Spleen (tissue), 11 donors: ENCODE measurements at regions not wholly inside any gene's neighbourhood (a gene's known extent, or its start where the extent isn't known, plus 50 kb on each side); places are given as distances from the start of the nearest gene placed in this dataset.
"Not testable (repeated sequence)": the region's sequence is repeated elsewhere in the genome, so short reads cannot be mapped to it uniquely, and the experiment has no call there.

Experiments used
- DNase-seq: peaks from one replicate; pipeline ENCODE4 v3.0.0-alpha.2; 2020
- H3K27ac ChIP-seq, 8 donors: fragments of 200-600 bp; sonication (generic) in 7 of 8; 1 replicate in 4 of 8; 2 replicates in 4 of 8; pipeline versions ENCODE4 v1.5.0 to v1.8.0; 2016 to 2021; ENCODE audit warnings: inconsistent platforms in 4 of 8, mild to moderate bottlenecking in 4 of 8, moderate library complexity in 1 of 8
- H3K27me3 ChIP-seq, 7 donors: fragments of 200-600 bp; sonication (generic) in 6 of 7; replicated peaks in 1 of 7; 1 replicate in 4 of 7; 2 replicates in 3 of 7; pipeline versions ENCODE4 v1.5.0 to v1.8.0; 2016 to 2021; ENCODE audit warnings: inconsistent platforms in 3 of 7, mild to moderate bottlenecking in 1 of 7
- H3K36me3 ChIP-seq, 6 donors: fragments of 200-600 bp; sonication (generic) in 5 of 6; 1 replicate in 4 of 6; 2 replicates in 2 of 6; pipeline versions ENCODE4 v1.5.0 to v1.8.0; 2016 to 2021; ENCODE audit warnings: inconsistent platforms in 2 of 6
- H3K4me1 ChIP-seq, 6 donors: fragments of 200-600 bp; sonication (generic) in 5 of 6; 1 replicate in 3 of 6; 2 replicates in 3 of 6; pipeline versions ENCODE4 v1.5.0 to v1.8.0; 2016 to 2021; ENCODE audit warnings: inconsistent platforms in 3 of 6
- H3K4me3 ChIP-seq, 8 donors: fragments of 200-600 bp; sonication (generic) in 7 of 8; 1 replicate in 4 of 8; 2 replicates in 4 of 8; pipeline versions ENCODE4 v1.5.0 to v1.8.0; 2016 to 2021; ENCODE audit warnings: inconsistent platforms in 4 of 8, mild to moderate bottlenecking in 4 of 8, moderate library complexity in 2 of 8
- H3K9me3 ChIP-seq, 8 donors: fragments of 200-600 bp; sonication (generic) in 7 of 8; 1 replicate in 4 of 8; 2 replicates in 4 of 8; pipeline versions ENCODE4 v1.5.0 to v1.8.0; 2016 to 2021; ENCODE audit warnings: inconsistent platforms in 4 of 8
- POLR2A ChIP-seq, 3 donors: fragments of 450-650 bp; IDR thresholded peaks; one replicate each; pipeline ENCODE4 v1.5.1; 2017; ENCODE audit warnings: antibody characterized with exemption in 3 of 3, mild to moderate bottlenecking in 1 of 3
- POLR2AphosphoS5 ChIP-seq, 3 donors: sonication (generic); formaldehyde crosslinking; IDR thresholded peaks; one replicate each; pipeline ENCODE4 v1.5.1; 2017; ENCODE audit warnings: antibody characterized with exemption in 3 of 3
- WGBS, 5 donors: extraction: QIAGEN DNeasy Blood & Tissue Kit in 3 of 5; methylation state at CpG; one replicate each; pipeline versions ENCODE4 v1.1.5 to v1.1.7; 2013 to 2018; 5-methylcytosine and 5-hydroxymethylcytosine counted together
- intact Hi-C: fragments of 100-400 bp; cut with DNase I; formaldehyde crosslinking; loops from one replicate; pipeline ENCODE4 v1.15.0; 2023; ENCODE audit warnings: low total_unique reads
- TF ChIP-seq, protein P1 (sequence below), 11 experiments: fragments of 200-600 bp in 7 of 11; fragments of 450-650 bp in 4 of 11; sonication (generic) in 4 of 11; IDR thresholded peaks in 8 of 11; conservative IDR thresholded peaks in 3 of 11; 1 replicate in 7 of 11; 2 replicates in 4 of 11; pipeline versions ENCODE4 v1.4.0 to v1.8.0; 2016 to 2021; ENCODE audit warnings: antibody characterized with exemption in 11 of 11, inconsistent platforms in 4 of 11, mild to moderate bottlenecking in 1 of 11
- donor health status: healthy with polysubstance abuse.
- donor health status: DM: no; HTN: no; CAD: no; lungs with moderate emphysema.
- donor health status: DM: no; HTN: no; CAD: no.
- donor health status: Bipolar disorder and iron deficiency.
- donor health status: healthy.
- donor health status: DM: no; HTN: no; CAD: no.
- donor health status: DM: yes; HTN: yes; CAD: no.

DNA sequence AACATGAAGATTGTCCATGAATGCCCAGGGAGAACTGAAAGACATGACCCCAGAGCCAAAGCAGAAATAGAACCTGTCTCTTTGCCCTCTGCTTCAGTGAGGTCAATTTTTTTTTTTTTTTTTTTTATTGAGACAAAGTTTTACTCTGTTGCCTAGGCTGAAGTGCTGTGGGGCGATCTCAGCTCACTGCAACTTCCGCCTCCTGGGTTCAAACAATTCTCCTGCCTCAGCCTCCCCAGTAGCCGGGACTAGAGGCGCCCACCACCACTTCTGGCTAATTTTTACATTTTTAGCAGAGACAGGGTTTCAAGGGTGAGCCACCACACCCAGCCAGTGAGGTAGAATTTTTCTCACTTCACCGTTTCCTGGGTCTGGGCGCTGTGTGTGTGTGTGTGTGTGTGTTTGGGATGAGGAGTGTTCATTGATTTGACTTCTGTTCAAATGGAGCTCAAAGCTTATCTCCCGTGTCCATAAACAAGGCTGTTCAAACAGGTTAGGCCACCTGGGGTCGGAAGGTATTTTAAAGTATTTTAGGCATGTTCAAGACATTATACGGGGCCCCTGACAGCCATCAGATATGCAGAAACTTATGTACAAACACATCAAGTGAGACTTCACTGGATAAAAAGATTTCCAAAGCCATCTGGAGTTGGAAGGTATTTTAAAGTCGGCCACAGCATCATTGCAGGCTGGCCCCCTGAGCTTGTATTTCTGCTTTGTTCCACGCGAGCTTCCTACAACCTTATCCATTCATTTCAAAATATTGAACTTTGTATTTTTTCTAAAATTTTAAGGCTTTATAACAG is 93.8 kb downstream of the MAP3K8 start:
- Histone ChIP-seq H3K27me3 (no peaks in the 10 kb centered on the region), H3K4me1 (peaks cover 27 to 96% (median 77%) of the 10 kb centered on the region in 6 donors), H3K36me3 (no peaks in the 10 kb centered on the region), H3K27ac (peak overlapping the region in 7 of 8 donors; percentile 87 to 96 (median 91)), H3K9me3 (no peaks in the 10 kb centered on the region), H3K4me3 (no peak overlapping the region)
- intact Hi-C loops, result loop anchor here (10.0 kb wide), 1 partner anchor 93 kb away; the partner anchor contains the start of gene MAP3K8
- TF ChIP-seq, protein P1, sequence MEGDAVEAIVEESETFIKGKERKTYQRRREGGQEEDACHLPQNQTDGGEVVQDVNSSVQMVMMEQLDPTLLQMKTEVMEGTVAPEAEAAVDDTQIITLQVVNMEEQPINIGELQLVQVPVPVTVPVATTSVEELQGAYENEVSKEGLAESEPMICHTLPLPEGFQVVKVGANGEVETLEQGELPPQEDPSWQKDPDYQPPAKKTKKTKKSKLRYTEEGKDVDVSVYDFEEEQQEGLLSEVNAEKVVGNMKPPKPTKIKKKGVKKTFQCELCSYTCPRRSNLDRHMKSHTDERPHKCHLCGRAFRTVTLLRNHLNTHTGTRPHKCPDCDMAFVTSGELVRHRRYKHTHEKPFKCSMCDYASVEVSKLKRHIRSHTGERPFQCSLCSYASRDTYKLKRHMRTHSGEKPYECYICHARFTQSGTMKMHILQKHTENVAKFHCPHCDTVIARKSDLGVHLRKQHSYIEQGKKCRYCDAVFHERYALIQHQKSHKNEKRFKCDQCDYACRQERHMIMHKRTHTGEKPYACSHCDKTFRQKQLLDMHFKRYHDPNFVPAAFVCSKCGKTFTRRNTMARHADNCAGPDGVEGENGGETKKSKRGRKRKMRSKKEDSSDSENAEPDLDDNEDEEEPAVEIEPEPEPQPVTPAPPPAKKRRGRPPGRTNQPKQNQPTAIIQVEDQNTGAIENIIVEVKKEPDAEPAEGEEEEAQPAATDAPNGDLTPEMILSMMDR (IDR thresholded peaks at IDR 0.05 in 8 of 11, conservative IDR thresholded peaks at IDR 0.05 in 3 of 11), result no peak
- TF ChIP-seq POLR2AphosphoS5 (IDR thresholded peaks at IDR 0.05) (no peak), POLR2A (IDR thresholded peaks at IDR 0.05) (no peak)
- no peak for DNase-seq
- 68 to 89% (median 76%) methylated on average over 12 of the region's 12 CpGs for WGBS, 5 donors

DNA sequence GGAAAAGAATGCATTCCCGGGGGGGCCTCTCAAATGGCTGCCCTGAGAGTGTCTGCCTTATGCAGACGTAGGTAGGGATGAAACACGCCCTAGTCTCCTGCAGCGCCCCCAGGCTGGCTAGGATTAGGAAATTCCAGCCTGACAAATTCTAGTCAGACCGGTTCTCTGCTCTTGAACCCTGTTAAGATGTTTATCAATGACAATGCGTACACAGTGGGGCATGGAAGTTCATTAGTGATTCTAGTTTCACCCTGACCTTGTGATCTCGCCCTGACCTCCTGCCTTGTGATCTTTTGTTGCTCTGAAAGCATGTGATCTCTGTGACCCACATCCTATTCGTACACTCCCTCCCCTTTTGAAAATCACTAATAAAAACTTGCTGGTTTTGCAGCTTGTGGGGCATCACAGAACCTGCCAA is 88.7 kb downstream of the MAP3K8 start:
- H3K27me3 ChIP-seq, H3K36me3 ChIP-seq, DNase-seq, H3K4me3 ChIP-seq, H3K9me3 ChIP-seq: not testable (repeated sequence)
- peak overlapping the region in 2 of 8 donors; percentile 62 to 66 for H3K27ac ChIP-seq
- intact Hi-C loops, result loop anchor here (10.0 kb wide), 1 partner anchor 88 kb away; the partner anchor contains the start of gene MAP3K8
- peaks cover 10 to 50% (median 38%) of the 10 kb centered on the region in 6 donors for H3K4me1 ChIP-seq
- 49 to 70% (median 64%) methylated on average over 8 of the region's 8 CpGs for WGBS, 5 donors

DNA sequence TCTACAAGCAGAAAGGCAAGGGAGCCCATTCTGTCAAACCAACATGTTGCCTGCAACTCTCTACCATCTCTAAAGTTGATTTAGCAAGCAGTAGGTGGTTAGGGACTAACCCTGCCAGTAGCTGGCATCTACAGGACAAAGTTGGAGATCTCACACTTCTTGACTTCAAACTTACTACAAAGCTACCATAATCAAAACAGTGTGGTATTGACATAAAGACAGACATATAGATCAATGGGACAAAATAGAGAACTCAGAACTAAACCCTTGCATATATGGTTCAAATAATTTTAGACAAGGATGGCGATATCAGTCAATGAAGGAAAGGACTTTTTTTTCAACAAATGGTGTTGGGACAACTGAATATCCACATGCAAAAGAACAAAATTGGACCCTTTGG is 84.9 kb downstream of the MAP3K8 start:
- H3K27me3 ChIP-seq, result no peaks in the 10 kb centered on the region
- no peaks in the 10 kb centered on the region for H3K36me3 ChIP-seq
- H3K9me3 ChIP-seq, result peaks cover 0 to 10% (median 2%) of the 10 kb centered on the region in 8 donors
- intact Hi-C loops, result no loop called here
- H3K4me1 ChIP-seq, result peaks cover 0 to 14% (median 7%) of the 10 kb centered on the region in 6 donors
- no peak for DNase-seq
- TF ChIP-seq, protein P1 (IDR thresholded peaks at IDR 0.05 in 8 of 11, conservative IDR thresholded peaks at IDR 0.05 in 3 of 11), result no peak
- TF ChIP-seq POLR2A (IDR thresholded peaks at IDR 0.05) (no peak), POLR2AphosphoS5 (IDR thresholded peaks at IDR 0.05) (no peak)
- 87 to 100% (median 98%) methylated on average over 1 of the region's 1 CpG for WGBS, 5 donors
- no peak overlapping the region for H3K27ac ChIP-seq
- no peak overlapping the region for H3K4me3 ChIP-seq
